ENCODE measurements at regions not wholly inside any gene's neighbourhood (a gene's known extent, or its start where the extent isn't known, plus 50 kb on each side); places are given as distances from the start of the nearest gene placed in this dataset.

DNA sequence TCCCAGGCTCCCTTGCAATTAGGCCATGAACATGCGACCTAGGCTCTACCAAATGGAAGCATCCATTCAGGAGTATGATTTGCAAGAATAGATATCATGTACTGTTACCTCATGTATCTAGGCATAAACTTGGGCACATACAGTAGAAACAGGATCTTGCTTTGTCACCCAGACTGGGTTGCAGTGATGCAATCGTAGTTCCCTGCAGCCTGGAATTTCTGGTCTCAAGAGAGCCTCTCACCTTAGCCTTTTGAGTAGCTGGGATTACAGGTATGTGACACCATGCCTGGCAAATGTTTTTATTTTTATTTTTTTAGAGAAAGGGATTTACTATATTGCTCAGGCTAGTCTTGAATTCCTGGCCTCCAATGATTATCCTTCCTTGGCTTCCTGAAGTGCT lies 994.2 kb downstream of the ADGRL3 start:
- TF ChIP-seq POLR2A (IDR thresholded peaks at IDR 0.05) (no peak), POLR2AphosphoS5 (IDR thresholded peaks at IDR 0.05) (no peak)
- TF ChIP-seq, protein P1, sequence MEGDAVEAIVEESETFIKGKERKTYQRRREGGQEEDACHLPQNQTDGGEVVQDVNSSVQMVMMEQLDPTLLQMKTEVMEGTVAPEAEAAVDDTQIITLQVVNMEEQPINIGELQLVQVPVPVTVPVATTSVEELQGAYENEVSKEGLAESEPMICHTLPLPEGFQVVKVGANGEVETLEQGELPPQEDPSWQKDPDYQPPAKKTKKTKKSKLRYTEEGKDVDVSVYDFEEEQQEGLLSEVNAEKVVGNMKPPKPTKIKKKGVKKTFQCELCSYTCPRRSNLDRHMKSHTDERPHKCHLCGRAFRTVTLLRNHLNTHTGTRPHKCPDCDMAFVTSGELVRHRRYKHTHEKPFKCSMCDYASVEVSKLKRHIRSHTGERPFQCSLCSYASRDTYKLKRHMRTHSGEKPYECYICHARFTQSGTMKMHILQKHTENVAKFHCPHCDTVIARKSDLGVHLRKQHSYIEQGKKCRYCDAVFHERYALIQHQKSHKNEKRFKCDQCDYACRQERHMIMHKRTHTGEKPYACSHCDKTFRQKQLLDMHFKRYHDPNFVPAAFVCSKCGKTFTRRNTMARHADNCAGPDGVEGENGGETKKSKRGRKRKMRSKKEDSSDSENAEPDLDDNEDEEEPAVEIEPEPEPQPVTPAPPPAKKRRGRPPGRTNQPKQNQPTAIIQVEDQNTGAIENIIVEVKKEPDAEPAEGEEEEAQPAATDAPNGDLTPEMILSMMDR (IDR thresholded peaks at IDR 0.05): no peak
